HG02763 (cell line): ENCODE measurements at regions not wholly inside any gene's neighbourhood (a gene's known extent, or its start where the extent isn't known, plus 50 kb on each side); places are given as distances from the start of the nearest gene placed in this dataset.
"Not testable (repeated sequence)": the region's sequence is repeated elsewhere in the genome, so short reads cannot be mapped to it uniquely, and the experiment has no call there.

Experiments
- ATAC-seq: cut with Tn5 transposase; IDR thresholded peaks from one replicate; pipeline ENCODE4 v1.9.1; 2021; ENCODE audit warnings: mild to moderate bottlenecking, moderate library complexity; ENCODE audit not compliant: unreplicated experiment

GRCh38 chr2:76178610-76179009 lies 467.9 kb upstream of the GCFC2 start:
- no peak for ATAC-seq

GRCh38 chr2:76175295-76175694 lies 464.6 kb upstream of the GCFC2 start:
- no peak for ATAC-seq

GRCh38 chr2:76174505-76174904 lies 463.8 kb upstream of the GCFC2 start:
- ATAC-seq, result no peak

DNA sequence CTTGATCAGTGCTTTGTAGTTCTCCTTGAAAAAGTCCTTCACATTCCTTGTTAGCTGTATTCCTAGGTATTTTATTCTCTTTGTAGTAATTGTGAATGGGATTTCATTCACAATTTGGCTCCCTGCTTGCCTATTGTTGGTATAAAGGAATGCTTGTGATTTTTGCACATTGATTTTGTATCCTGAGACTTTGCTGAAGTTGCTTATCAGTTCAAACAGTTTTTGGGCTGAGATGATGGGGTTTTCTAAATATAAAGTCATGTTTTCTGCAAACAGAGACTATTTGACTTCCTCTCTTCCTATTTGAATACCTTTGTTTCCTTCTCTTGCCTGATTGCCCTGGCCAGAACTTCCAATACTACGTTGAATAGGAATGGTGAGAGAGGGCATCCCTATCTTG lies 462.5 kb upstream of the GCFC2 start:
- ATAC-seq, result not testable (repeated sequence)

- not testable (repeated sequence) for ATAC-seq
Measured at GRCh38 chr2:76172154-76172595, 461.5 kb upstream of the GCFC2 start.

DNA sequence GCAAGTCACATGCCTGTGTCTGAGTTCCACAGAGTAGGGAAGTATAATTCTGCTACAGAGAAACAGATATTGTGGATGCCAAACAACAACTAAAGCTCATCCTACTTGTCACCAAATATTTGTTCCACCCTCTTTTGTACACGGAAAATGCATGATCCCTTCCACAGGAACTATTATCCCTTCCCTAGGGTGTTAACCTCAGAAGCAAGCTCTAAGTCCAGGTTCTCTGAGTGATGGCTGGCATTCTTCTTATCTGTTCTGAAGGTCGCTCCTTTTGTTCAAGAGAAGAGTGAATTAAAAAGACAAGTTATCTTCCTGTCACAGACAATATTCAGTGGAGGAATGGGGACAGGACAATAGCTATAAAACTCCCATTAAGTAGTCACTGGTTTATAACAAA lies 460.1 kb upstream of the GCFC2 start:
- ATAC-seq, result no peak

DNA sequence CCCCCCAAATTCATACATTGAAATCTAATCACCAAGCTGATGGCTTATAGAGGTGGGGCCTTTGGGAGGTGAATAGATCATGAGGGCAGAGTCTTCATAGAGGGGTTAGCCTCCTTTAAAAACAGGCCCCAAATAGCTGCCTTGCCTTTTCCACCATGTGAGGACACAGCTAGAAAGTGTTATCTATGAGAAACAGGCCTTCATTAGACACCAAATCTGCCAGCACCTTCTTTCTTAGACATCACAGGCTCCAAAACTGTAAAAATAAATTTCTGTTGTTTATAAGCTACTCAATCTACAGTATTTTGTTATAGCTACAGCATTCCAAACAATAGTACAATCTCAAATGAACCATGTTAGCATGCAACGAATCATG lies 459.3 kb upstream of the GCFC2 start:
- no peak for ATAC-seq

GRCh38 chr2:76169276-76170008 lies 458.7 kb upstream of the GCFC2 start:
- ATAC-seq, result no peak

- no peak for ATAC-seq
Measured at GRCh38 chr2:76163860-76164259, 453.1 kb upstream of the GCFC2 start.

- ATAC-seq, result no peak
Measured at GRCh38 chr2:76160670-76161069, 450.0 kb upstream of the GCFC2 start.

- ATAC-seq, result no peak
Measured at GRCh38 chr2:76159042-76159648, 448.4 kb upstream of the GCFC2 start.

GRCh38 chr2:76157531-76157930 lies 446.8 kb upstream of the GCFC2 start:
- ATAC-seq, result no peak

GRCh38 chr2:76154981-76155380 lies 444.3 kb upstream of the GCFC2 start:
- ATAC-seq, result no peak

DNA sequence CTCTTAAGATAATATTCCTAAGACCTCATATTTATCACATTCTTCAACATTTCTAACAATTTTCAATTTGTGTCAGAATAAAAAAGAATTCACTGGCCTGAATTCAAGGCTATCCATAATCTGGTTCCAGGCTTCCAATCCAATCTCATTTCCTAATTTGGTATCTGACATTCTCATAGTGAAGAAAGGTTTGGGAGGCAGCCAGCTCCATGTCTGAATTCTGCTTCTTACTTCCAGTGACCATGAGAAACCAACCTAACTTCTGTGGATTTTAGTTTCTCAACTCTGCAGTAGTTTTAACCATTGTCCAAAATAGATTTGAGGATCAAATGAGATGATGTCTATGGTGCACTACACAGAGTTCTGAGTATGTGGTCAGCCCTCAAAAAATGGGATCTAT lies 439.1 kb upstream of the GCFC2 start:
- no peak for ATAC-seq

DNA sequence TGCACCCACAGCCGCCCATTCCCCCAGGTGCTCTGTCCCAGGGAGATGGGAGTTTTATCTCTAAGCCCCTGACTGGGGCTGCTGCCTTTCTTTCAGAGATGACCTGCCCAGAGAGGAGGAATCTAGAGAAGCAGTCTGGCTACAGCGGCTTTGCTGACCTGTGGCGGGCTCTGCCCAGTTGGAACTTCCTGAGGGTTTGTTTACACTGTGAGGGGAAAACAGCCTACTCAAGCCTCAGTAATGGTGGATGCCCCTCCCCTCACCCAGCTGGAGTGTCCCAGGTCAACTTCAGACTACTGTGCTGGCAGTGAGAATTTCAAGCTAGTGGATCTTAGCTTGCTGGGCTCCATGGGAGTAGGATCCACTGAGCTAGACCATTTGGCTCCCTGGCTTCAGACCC lies 428.6 kb upstream of the GCFC2 start:
- ATAC-seq, result not testable (repeated sequence)

DNA sequence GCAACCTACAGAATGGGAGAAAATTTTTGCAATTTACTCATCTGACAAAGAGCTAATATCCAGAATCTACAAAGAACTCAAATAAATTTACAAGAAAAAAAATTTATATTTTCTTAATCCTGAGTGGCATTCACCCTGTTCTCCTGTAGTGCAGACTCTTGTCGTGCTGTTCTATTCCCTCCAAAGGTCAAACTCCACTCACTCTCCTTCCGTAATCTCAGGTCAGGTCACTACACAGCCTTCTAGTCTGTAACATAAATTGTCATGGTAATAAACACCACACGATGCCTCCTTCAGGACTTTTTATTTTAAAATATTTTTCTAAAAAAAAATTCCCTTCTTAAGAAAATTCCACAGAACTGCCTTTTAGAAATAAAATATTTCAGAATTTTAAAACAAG lies 417.9 kb upstream of the GCFC2 start:
- no peak for ATAC-seq

DNA sequence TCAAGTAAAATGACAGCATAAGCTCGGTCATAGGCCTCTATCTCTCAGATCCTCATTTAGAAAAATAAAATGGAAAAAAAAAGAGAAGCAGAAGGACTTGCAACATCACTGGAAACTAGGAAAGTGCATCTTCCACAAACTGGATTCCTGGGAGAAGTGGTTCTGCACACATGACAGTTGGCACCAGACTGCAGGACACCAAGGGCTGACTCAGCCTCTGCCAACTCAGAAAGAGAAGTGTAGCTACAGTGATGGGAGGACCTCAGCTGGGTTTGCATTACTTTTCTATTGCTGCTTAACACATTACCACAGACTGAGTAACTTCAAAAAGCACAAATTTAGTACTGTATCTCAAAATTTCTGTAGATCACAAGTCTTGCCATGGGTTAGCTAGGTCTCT lies 409.5 kb upstream of the GCFC2 start:
- no peak for ATAC-seq

DNA sequence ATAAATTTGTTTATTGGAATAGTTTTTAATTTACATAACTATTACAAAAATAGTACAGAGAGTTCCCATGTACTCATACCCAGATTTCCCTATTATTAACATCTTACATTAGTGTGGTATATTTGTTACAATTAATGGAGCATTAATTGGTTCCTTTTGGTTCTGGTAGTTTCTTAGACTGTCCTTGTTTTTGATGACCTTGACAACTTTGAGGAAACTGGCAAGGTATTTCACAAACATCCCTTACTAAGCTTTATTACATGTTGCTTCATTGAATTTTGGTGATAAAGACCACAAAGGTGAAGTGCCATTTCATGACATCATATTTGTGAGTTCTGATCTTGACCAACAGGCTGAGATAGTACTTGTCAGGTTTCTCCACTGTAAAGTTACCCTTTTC lies 379.0 kb upstream of the GCFC2 start:
- ATAC-seq, result no peak

- no peak for ATAC-seq
Measured at GRCh38 chr2:76083248-76083647, 372.5 kb upstream of the GCFC2 start.

- no peak for ATAC-seq
Measured at GRCh38 chr2:76082509-76082908, 371.8 kb upstream of the GCFC2 start.

DNA sequence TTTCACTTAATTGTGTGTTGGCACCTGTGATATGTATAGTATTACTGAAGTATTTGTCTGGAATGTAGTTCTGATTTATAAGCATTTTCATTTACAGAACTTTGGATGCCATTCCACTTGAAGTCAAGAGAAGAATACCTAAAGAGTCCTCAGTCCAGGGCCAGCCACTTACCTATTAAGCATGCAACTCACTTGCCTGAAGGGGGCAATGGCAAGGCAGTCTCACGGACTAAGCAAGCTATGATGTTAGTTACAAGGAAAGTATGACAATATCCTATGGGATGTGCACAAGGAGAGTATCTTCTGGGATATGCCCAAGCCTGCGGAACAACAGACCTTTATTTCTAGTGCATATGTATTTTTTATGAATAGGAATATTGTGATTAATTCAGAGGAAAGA lies 369.4 kb upstream of the GCFC2 start:
- ATAC-seq, result no peak

- no peak for ATAC-seq
Measured at GRCh38 chr2:76075126-76075525, 364.4 kb upstream of the GCFC2 start.
